ENCODE measurements at regions not wholly inside any gene's neighbourhood (a gene's known extent, or its start where the extent isn't known, plus 50 kb on each side); places are given as distances from the start of the nearest gene placed in this dataset.
"Not testable (repeated sequence)": the region's sequence is repeated elsewhere in the genome, so short reads cannot be mapped to it uniquely, and the experiment has no call there.

GRCh38 chr4:129747756-129748155 is 651.8 kb downstream of the C4orf33 start:
- TF ChIP-seq POLR2A (IDR thresholded peaks at IDR 0.05; ENCODE audit: low read depth, low read length): no peak
- FAIRE-seq: no peak
- no peak for DNase-seq (ENCODE audit: insufficient read length, low spot score)

GRCh38 chr4:129748991-129749390 is 653.0 kb downstream of the C4orf33 start:
- TF ChIP-seq POLR2A (IDR thresholded peaks at IDR 0.05; ENCODE audit: low read depth, low read length): no peak
- no peak for FAIRE-seq
- no peak for DNase-seq (ENCODE audit: insufficient read length, low spot score)

GRCh38 chr4:129751646-129752045 is 655.7 kb downstream of the C4orf33 start:
- no peak for TF ChIP-seq POLR2A (IDR thresholded peaks at IDR 0.05; ENCODE audit: low read depth, low read length)

GRCh38 chr4:129783596-129783995 is 687.6 kb downstream of the C4orf33 start:
- FAIRE-seq: no peak
- TF ChIP-seq POLR2A (IDR thresholded peaks at IDR 0.05; ENCODE audit: low read depth, low read length): no peak
- no peak for DNase-seq (ENCODE audit: insufficient read length, low spot score)

More at GRCh38 chr4:129751646-129752045, 655.7 kb downstream of the C4orf33 start:
- no peak for FAIRE-seq
- DNase-seq (ENCODE audit: insufficient read length, low spot score): no peak

- no peak for TF ChIP-seq POLR2A (IDR thresholded peaks at IDR 0.05; ENCODE audit: low read depth, low read length)
- FAIRE-seq (no peak), DNase-seq (ENCODE audit: insufficient read length, low spot score) (no peak)
Measured at GRCh38 chr4:129788486-129788885, 692.5 kb downstream of the C4orf33 start.

- no peak for DNase-seq (ENCODE audit: insufficient read length, low spot score)
- no peak for TF ChIP-seq POLR2A (IDR thresholded peaks at IDR 0.05; ENCODE audit: low read depth, low read length)
- FAIRE-seq: no peak
Measured at GRCh38 chr4:129804461-129804981, 708.6 kb downstream of the C4orf33 start.

GRCh38 chr4:129806986-129807385 is 711.0 kb downstream of the C4orf33 start:
- TF ChIP-seq POLR2A (IDR thresholded peaks at IDR 0.05; ENCODE audit: low read depth, low read length): no peak

GRCh38 chr4:129808242-129808641 is 712.3 kb downstream of the C4orf33 start:
- DNase-seq (ENCODE audit: insufficient read length, low spot score) (no peak), FAIRE-seq (no peak)
- TF ChIP-seq POLR2A (IDR thresholded peaks at IDR 0.05; ENCODE audit: low read depth, low read length): no peak

More at GRCh38 chr4:129806986-129807385, 711.0 kb downstream of the C4orf33 start:
- FAIRE-seq (no peak), DNase-seq (ENCODE audit: insufficient read length, low spot score) (no peak)

GRCh38 chr4:129821073-129821472 is 725.1 kb downstream of the C4orf33 start:
- DNase-seq (ENCODE audit: insufficient read length, low spot score): no peak
- no peak for TF ChIP-seq POLR2A (IDR thresholded peaks at IDR 0.05; ENCODE audit: low read depth, low read length)
- no peak for FAIRE-seq

GRCh38 chr4:129821963-129822362 is 726.0 kb downstream of the C4orf33 start:
- TF ChIP-seq POLR2A (IDR thresholded peaks at IDR 0.05; ENCODE audit: low read depth, low read length): no peak
- FAIRE-seq: no peak
- no peak for DNase-seq (ENCODE audit: insufficient read length, low spot score)

GRCh38 chr4:129822701-129823100 is 726.7 kb downstream of the C4orf33 start:
- FAIRE-seq: no peak
- DNase-seq (ENCODE audit: insufficient read length, low spot score): no peak
- no peak for TF ChIP-seq POLR2A (IDR thresholded peaks at IDR 0.05; ENCODE audit: low read depth, low read length)

GRCh38 chr4:129823105-129823504 is 727.2 kb downstream of the C4orf33 start:
- no peak for FAIRE-seq
- no peak for DNase-seq (ENCODE audit: insufficient read length, low spot score)
- TF ChIP-seq POLR2A (IDR thresholded peaks at IDR 0.05; ENCODE audit: low read depth, low read length): no peak

GRCh38 chr4:129829373-129829772 is 733.4 kb downstream of the C4orf33 start:
- TF ChIP-seq POLR2A (IDR thresholded peaks at IDR 0.05; ENCODE audit: low read depth, low read length): no peak
- DNase-seq (ENCODE audit: insufficient read length, low spot score) (no peak), FAIRE-seq (no peak)

- TF ChIP-seq POLR2A (IDR thresholded peaks at IDR 0.05; ENCODE audit: low read depth, low read length): no peak
- DNase-seq (ENCODE audit: insufficient read length, low spot score) (no peak), FAIRE-seq (no peak)
Measured at GRCh38 chr4:129839687-129840086, 743.7 kb downstream of the C4orf33 start.

GRCh38 chr4:129842096-129842495 is 746.1 kb downstream of the C4orf33 start:
- DNase-seq (ENCODE audit: insufficient read length, low spot score) (no peak), FAIRE-seq (no peak)
- TF ChIP-seq POLR2A (IDR thresholded peaks at IDR 0.05; ENCODE audit: low read depth, low read length): no peak

GRCh38 chr4:129852434-129852833 is 756.5 kb downstream of the C4orf33 start:
- DNase-seq (ENCODE audit: insufficient read length, low spot score) (no peak), FAIRE-seq (no peak)
- TF ChIP-seq POLR2A (IDR thresholded peaks at IDR 0.05; ENCODE audit: low read depth, low read length): no peak

- FAIRE-seq: not testable (repeated sequence)
Measured at GRCh38 chr4:129853685-129854467, 757.9 kb downstream of the C4orf33 start.

More at GRCh38 chr4:129853685-129854467, 757.9 kb downstream of the C4orf33 start:
- not testable (repeated sequence) for DNase-seq (ENCODE audit: insufficient read length, low spot score)
